ENCODE measurements at regions not wholly inside any gene's neighbourhood (a gene's known extent, or its start where the extent isn't known, plus 50 kb on each side); places are given as distances from the start of the nearest gene placed in this dataset.

DNA sequence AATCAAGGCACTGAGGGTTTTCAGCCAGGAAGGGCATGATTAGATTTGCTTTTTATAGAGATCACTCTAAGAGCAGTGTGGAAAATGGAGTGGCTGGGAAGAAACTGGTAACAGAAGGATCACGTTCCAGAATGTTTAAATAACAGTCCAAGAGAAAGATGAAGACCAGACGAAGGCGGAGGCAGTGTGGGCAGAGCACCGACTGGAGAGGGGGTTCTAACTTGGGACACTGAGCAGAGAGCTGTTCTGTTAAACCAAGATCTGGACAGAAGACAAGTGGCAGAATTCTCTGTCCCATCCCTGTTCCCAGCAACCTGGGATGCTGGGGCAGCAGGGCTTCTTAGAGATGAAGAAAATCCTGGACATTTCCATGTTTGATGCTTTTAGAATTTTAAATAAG is 249.1 kb upstream of the NR4A3 start:
- H3K9me3 ChIP-seq (ENCODE audit: control insufficient read depth, low read length), result no peaks in the 10 kb centered on the region
- TF ChIP-seq, protein P1, sequence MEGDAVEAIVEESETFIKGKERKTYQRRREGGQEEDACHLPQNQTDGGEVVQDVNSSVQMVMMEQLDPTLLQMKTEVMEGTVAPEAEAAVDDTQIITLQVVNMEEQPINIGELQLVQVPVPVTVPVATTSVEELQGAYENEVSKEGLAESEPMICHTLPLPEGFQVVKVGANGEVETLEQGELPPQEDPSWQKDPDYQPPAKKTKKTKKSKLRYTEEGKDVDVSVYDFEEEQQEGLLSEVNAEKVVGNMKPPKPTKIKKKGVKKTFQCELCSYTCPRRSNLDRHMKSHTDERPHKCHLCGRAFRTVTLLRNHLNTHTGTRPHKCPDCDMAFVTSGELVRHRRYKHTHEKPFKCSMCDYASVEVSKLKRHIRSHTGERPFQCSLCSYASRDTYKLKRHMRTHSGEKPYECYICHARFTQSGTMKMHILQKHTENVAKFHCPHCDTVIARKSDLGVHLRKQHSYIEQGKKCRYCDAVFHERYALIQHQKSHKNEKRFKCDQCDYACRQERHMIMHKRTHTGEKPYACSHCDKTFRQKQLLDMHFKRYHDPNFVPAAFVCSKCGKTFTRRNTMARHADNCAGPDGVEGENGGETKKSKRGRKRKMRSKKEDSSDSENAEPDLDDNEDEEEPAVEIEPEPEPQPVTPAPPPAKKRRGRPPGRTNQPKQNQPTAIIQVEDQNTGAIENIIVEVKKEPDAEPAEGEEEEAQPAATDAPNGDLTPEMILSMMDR (IDR thresholded peaks at IDR 0.05), result no peak
- no peak overlapping the region for H2AFZ ChIP-seq
- no peaks in the 10 kb centered on the region for H3K27me3 ChIP-seq (ENCODE audit: control insufficient read depth, insufficient read depth, low read length)
- H3K27ac ChIP-seq, result no peak overlapping the region
- no peak overlapping the region for H3K4me2 ChIP-seq (ENCODE audit: low read length)
- no peaks in the 10 kb centered on the region for H3K79me2 ChIP-seq
- H3K4me3 ChIP-seq (ENCODE audit: low read depth, low read length), result no peak overlapping the region
- no peaks in the 10 kb centered on the region for H3K36me3 ChIP-seq (ENCODE audit: control insufficient read depth, insufficient read depth, low read length)
- no peaks in the 10 kb centered on the region for H3K4me1 ChIP-seq
- no peak overlapping the region for H3K9ac ChIP-seq

DNA sequence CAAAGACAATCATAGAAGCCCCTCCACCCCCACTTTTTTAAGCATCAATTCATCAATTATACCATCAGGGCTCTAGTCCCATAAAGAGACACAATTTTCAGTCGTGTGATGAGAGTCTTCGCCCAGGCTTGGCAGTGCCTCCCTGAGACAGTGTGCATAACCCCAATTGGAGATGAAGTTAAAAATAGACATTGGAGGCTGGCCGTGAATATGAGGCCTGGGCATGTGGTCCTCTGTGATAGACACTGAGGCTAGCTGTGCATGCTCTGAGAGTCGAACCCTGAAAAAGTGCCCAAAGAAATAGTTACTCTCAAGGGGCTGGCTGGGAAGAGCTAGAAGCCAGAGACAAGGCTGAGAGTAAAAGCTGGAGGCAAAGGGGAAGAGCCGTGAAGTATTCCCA is 248.6 kb upstream of the NR4A3 start:
- Histone ChIP-seq H3K27ac (no peak overlapping the region), H3K9ac (no peak overlapping the region), H3K9me3 (ENCODE audit: control insufficient read depth, low read length) (no peaks in the 10 kb centered on the region)

DNA sequence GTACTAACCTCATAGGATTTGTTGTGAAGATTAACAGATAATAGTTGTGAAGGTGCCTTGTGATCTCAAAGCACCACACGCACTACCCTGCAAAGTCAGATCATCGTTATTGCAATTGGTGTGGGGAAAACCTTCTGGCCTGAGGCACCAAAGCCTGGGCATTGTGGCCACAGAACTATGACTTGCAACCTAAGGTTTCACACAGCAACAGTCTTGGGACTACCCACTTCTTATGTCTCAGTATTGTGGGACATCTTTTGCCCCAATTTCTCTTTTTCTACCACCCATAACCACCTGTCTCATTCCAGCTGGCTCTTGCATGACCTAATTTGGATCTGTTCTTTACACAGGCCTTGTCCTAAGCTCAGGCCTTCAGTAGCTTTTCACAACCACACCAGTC is 247.8 kb upstream of the NR4A3 start:
- H3K27me3 ChIP-seq (ENCODE audit: control insufficient read depth, insufficient read depth, low read length), result no peaks in the 10 kb centered on the region
- H3K27ac ChIP-seq, result no peak overlapping the region
- no peaks in the 10 kb centered on the region for H3K9me3 ChIP-seq (ENCODE audit: control insufficient read depth, low read length)
- no peak overlapping the region for H3K4me2 ChIP-seq (ENCODE audit: low read length)
- no peak overlapping the region for H3K4me3 ChIP-seq (ENCODE audit: low read depth, low read length)
- TF ChIP-seq, protein P1 (IDR thresholded peaks at IDR 0.05), result no peak
- no peaks in the 10 kb centered on the region for H3K36me3 ChIP-seq (ENCODE audit: control insufficient read depth, insufficient read depth, low read length)
- no peaks in the 10 kb centered on the region for H3K4me1 ChIP-seq
- no peak overlapping the region for H2AFZ ChIP-seq
- no peak overlapping the region for H3K9ac ChIP-seq
- H3K79me2 ChIP-seq, result no peaks in the 10 kb centered on the region

More for the DNA sequence above, 248.6 kb upstream of the NR4A3 start:
- Histone ChIP-seq H2AFZ (no peak overlapping the region), H3K4me3 (ENCODE audit: low read depth, low read length) (no peak overlapping the region), H3K36me3 (ENCODE audit: control insufficient read depth, insufficient read depth, low read length) (no peaks in the 10 kb centered on the region), H3K27me3 (ENCODE audit: control insufficient read depth, insufficient read depth, low read length) (no peaks in the 10 kb centered on the region), H3K4me2 (ENCODE audit: low read length) (no peak overlapping the region), H3K4me1 (no peaks in the 10 kb centered on the region), H3K79me2 (no peaks in the 10 kb centered on the region)
- TF ChIP-seq, protein P1 (IDR thresholded peaks at IDR 0.05), result no peak

DNA sequence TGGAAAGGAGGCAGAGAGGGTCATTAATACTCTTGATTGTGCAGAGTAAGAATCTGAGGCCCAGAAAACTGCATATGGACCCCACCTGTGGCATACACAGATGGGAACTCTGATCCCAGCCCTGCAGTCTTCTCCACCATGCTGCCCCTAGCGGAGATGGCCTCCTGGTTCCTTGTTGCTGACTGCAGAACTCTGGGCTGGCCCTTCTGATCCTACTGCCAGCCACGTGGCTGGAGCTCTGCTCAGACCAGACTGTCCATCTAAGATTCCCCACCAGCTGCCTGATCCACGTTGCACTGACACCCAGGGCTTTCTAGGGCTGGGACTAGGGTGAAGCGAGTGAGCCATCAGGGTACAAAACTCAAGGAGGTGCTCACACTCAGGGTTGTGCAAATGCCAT is 245.7 kb upstream of the NR4A3 start:
- Histone ChIP-seq H2AFZ (no peak overlapping the region), H3K9ac (no peak overlapping the region), H3K4me3 (ENCODE audit: low read depth, low read length) (no peak overlapping the region), H3K36me3 (ENCODE audit: control insufficient read depth, insufficient read depth, low read length) (no peaks in the 10 kb centered on the region), H3K79me2 (no peaks in the 10 kb centered on the region), H3K9me3 (ENCODE audit: control insufficient read depth, low read length) (no peaks in the 10 kb centered on the region), H3K27me3 (ENCODE audit: control insufficient read depth, insufficient read depth, low read length) (no peaks in the 10 kb centered on the region), H3K27ac (no peak overlapping the region), H3K4me2 (ENCODE audit: low read length) (no peak overlapping the region), H3K4me1 (no peaks in the 10 kb centered on the region)
- TF ChIP-seq, protein P1 (IDR thresholded peaks at IDR 0.05), result no peak

- Histone ChIP-seq H3K9ac (no peak overlapping the region), H3K9me3 (ENCODE audit: control insufficient read depth, low read length) (no peaks in the 10 kb centered on the region), H3K4me2 (ENCODE audit: low read length) (no peak overlapping the region), H3K36me3 (ENCODE audit: control insufficient read depth, insufficient read depth, low read length) (no peaks in the 10 kb centered on the region), H3K27me3 (ENCODE audit: control insufficient read depth, insufficient read depth, low read length) (no peaks in the 10 kb centered on the region), H3K27ac (no peak overlapping the region), H2AFZ (no peak overlapping the region), H3K4me3 (ENCODE audit: low read depth, low read length) (no peak overlapping the region), H3K4me1 (no peaks in the 10 kb centered on the region), H3K79me2 (no peaks in the 10 kb centered on the region)
- TF ChIP-seq, protein P1 (IDR thresholded peaks at IDR 0.05), result no peak
These were observed 244.8 kb upstream of the NR4A3 start for GRCh38 chr9:99576876-99577275.

All from parathyroid adenoma (tissue), 2 donors.